ENCODE measurements at regions not wholly inside any gene's neighbourhood (a gene's known extent, or its start where the extent isn't known, plus 50 kb on each side); places are given as distances from the start of the nearest gene placed in this dataset.

GRCh38 chr20:12289465-12289864 is 371.8 kb downstream of the BTBD3 start:
- POLR2A ChIA-PET = no interaction called here
- CTCF ChIA-PET = interaction anchor here (1.6 kb wide), 1 partner anchor 69 kb away, joined by 5 read pairs; no protein-coding TSS in a partner anchor
- ATAC-seq (no peak), DNase-seq (ENCODE audit: low spot score) (no peak)
- H3K9me3 Mint-ChIP-seq = peaks cover 17% of the 10 kb centered on the region
- H3K27me3 Mint-ChIP-seq (ENCODE audit: low read depth) = no peaks in the 10 kb centered on the region
- TF ChIP-seq RORB (CRISPR knock-in tag; IDR thresholded peaks at IDR 0.05) (no peak), SP1 (CRISPR knock-in tag; conservative IDR thresholded peaks at IDR 0.05) (no peak), ZNF671 (CRISPR knock-in tag; IDR thresholded peaks at IDR 0.05) (no peak), JAZF1 (CRISPR knock-in tag; IDR thresholded peaks at IDR 0.05) (no peak), ETV6 (CRISPR knock-in tag; IDR thresholded peaks at IDR 0.05) (no peak), ZNF425 (CRISPR knock-in tag; conservative IDR thresholded peaks at IDR 0.05) (no peak), GABPB1 (CRISPR knock-in tag; IDR thresholded peaks at IDR 0.05) (no peak)
- peaks cover 39% of the 10 kb centered on the region for H3K4me1 Mint-ChIP-seq
- H3K4me3 Mint-ChIP-seq = no peak overlapping the region
- H3K27ac Mint-ChIP-seq = no peak overlapping the region
- no peaks in the 10 kb centered on the region for H3K36me3 Mint-ChIP-seq

- Mint-ChIP-seq H3K4me1 (peaks cover 35% of the 10 kb centered on the region), H3K36me3 (no peaks in the 10 kb centered on the region)
- CTCF ChIA-PET = no interaction called here
These were observed 373.7 kb downstream of the BTBD3 start for GRCh38 chr20:12291386-12291785.

More at GRCh38 chr20:12291386-12291785, 373.7 kb downstream of the BTBD3 start:
- Mint-ChIP-seq H3K9me3 (peaks cover 17% of the 10 kb centered on the region), H3K27me3 (ENCODE audit: low read depth) (no peaks in the 10 kb centered on the region), H3K27ac (no peak overlapping the region), H3K4me3 (no peak overlapping the region)
- TF ChIP-seq ZNF425 (CRISPR knock-in tag; conservative IDR thresholded peaks at IDR 0.05) = no peak
- no peak for TF ChIP-seq ZNF281 (CRISPR knock-in tag; IDR thresholded peaks at IDR 0.05)
- TF ChIP-seq SOX15 (CRISPR knock-in tag; IDR thresholded peaks at IDR 0.05) = no peak
- no peak for TF ChIP-seq CREM (CRISPR knock-in tag; IDR thresholded peaks at IDR 0.05)
- no peak for TF ChIP-seq E2F4 (CRISPR knock-in tag; IDR thresholded peaks at IDR 0.05; ENCODE audit: borderline replicate concordance, low read depth)
- POLR2A ChIA-PET = no interaction called here
- no peak for ATAC-seq
- no peak for DNase-seq (ENCODE audit: low spot score)

Measured in WTC11 (cell line).